NCI-H1436 treated with DMSO at 0.1 percent for 48 hours (cell line): ENCODE measurements at regions not wholly inside any gene's neighbourhood (a gene's known extent, or its start where the extent isn't known, plus 50 kb on each side); places are given as distances from the start of the nearest gene placed in this dataset.

Source experiments
- DNase-seq: peaks from one replicate; lab custom pipeline; 2025; lab: John Stamatoyannopoulos, UW

- DNase-seq: no peak
Measured at GRCh38 chr7:115083935-115084334, 162.0 kb downstream of the MDFIC start.

GRCh38 chr7:115081772-115082171, 159.9 kb downstream of the MDFIC start:
- no peak for DNase-seq

- no peak for DNase-seq
Measured at GRCh38 chr7:115078851-115079250, 157.0 kb downstream of the MDFIC start.

GRCh38 chr7:115078386-115078785, 156.5 kb downstream of the MDFIC start:
- DNase-seq: no peak

- no peak for DNase-seq
Measured at GRCh38 chr7:115070311-115070710, 148.4 kb downstream of the MDFIC start.
